ENCODE measurements at regions not wholly inside any gene's neighbourhood (a gene's known extent, or its start where the extent isn't known, plus 50 kb on each side); places are given as distances from the start of the nearest gene placed in this dataset.

GRCh38 chr9:107839371-107839770 lies 349.8 kb upstream of the KLF4 start:
- no peaks in the 10 kb centered on the region; a peak in 1 of 5 replicates for H3K9me3 Mint-ChIP-seq
- no peaks in the 10 kb centered on the region for H3K36me3 Mint-ChIP-seq (ENCODE audit: insufficient read depth in 1 of 3, low read depth in 3 of 3)
- Histone ChIP-seq H3K9me3 (ENCODE audit: control insufficient read depth, low read depth, low read length) (no peaks in the 10 kb centered on the region), H3T11ph (ENCODE audit: low read length) (no peak overlapping the region), H2AFZ (ENCODE audit: low read length) (no peak overlapping the region), H3K4me2 (ENCODE audit: insufficient read depth, insufficient read length, low read length) (no peak overlapping the region), H2BK20ac (ENCODE audit: low read depth, low read length, poor library complexity, severe bottlenecking) (no peak overlapping the region), H3K4me1 (ENCODE audit: insufficient read depth, low read length) (no peaks in the 10 kb centered on the region), H3K23ac (ENCODE audit: insufficient read length, low read depth, low read length) (no peak overlapping the region), H4K20me1 (ENCODE audit: control insufficient read depth, insufficient read depth, insufficient read length) (no peaks in the 10 kb centered on the region), H3K27ac (ENCODE audit: insufficient read length, low read depth, low read length) (no peak overlapping the region), H3K18ac (ENCODE audit: insufficient read length, low read depth, low read length) (no peak overlapping the region), H4K5ac (ENCODE audit: insufficient read length, low read depth, low read length) (no peak overlapping the region), H2AK5ac (ENCODE audit: insufficient read length, low read length) (no peak overlapping the region), H4K91ac (ENCODE audit: insufficient read length, low read depth, low read length) (no peak overlapping the region), H4K8ac (replicated peaks; ENCODE audit: insufficient read length, low read depth, low read length) (no peak overlapping the region), H3K56ac (ENCODE audit: insufficient read length, low read depth, low read length) (no peak overlapping the region), H2BK12ac (ENCODE audit: insufficient read length, low read depth, low read length) (no peak overlapping the region), H3K27me3 (ENCODE audit: insufficient read depth, low read length) (no peaks in the 10 kb centered on the region), H3K14ac (ENCODE audit: insufficient read depth, low read length) (no peak overlapping the region), H2BK120ac (ENCODE audit: low read depth, low read length, poor library complexity, severe bottlenecking) (no peak overlapping the region), H3K23me2 (ENCODE audit: insufficient read length, low read depth, low read length, poor library complexity, severe bottlenecking) (no peaks in the 10 kb centered on the region), H3K79me1 (ENCODE audit: insufficient read depth, low read depth, low read length, poor library complexity, severe bottlenecking) (no peaks in the 10 kb centered on the region), H2BK15ac (ENCODE audit: low read depth, low read length) (no peak overlapping the region), H2BK5ac (ENCODE audit: insufficient read length, low read length) (no peak overlapping the region), H3K9ac (ENCODE audit: extremely low read depth, insufficient read length, low read length) (no peak overlapping the region), H3K4ac (ENCODE audit: low read depth, low read length) (no peak overlapping the region), H3K79me2 (ENCODE audit: insufficient read depth, low read length) (no peaks in the 10 kb centered on the region)
- no CpG with 5 or more reads among the region's 1 CpG for WGBS (ENCODE audit: extremely low coverage, insufficient read length, low lambda C conversion rate)
- no peaks in the 10 kb centered on the region for H3K27me3 Mint-ChIP-seq (ENCODE audit: low read depth)
- no peaks in the 10 kb centered on the region for H3K4me1 Mint-ChIP-seq
- no peak overlapping the region for H3K4me3 Mint-ChIP-seq
- TF ChIP-seq CTCF (conservative IDR thresholded peaks at IDR 0.05) = no peak
- H3K27ac Mint-ChIP-seq = no peak overlapping the region
- DNase-seq = no peak
